ENCODE measurements at regions not wholly inside any gene's neighbourhood (a gene's known extent, or its start where the extent isn't known, plus 50 kb on each side); places are given as distances from the start of the nearest gene placed in this dataset.
A peak's percentile ranks its signal among the peaks of the same experiment; 100 is the strongest.

DNA sequence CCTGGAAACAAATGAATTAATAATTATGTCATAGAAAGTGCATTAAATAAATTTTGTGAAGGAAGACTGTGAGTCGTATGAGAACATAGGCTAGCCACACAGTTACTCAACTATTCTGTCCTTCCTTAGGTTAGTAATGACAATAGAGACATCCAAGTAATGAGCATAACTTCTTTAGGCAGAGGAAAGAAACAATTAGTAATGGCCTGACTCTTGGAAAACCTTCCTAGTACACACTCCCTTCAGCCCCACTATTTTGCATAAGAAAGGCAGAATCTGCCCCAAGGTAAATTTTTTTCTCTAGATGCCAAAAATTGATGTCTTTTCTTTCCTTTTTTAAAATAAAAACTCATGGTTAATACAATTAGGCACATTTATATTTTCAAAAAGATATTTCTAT is 1619.0 kb upstream of the WWC1 start:
- peak overlapping the region; percentile 63 for H3K27ac Mint-ChIP-seq
- H3K4me1 Mint-ChIP-seq = peaks cover 67% of the 10 kb centered on the region
- POLR2A ChIA-PET = interaction anchor here (0.6 kb wide), 1 partner anchor 1162 kb away, joined by 3 read pairs; no protein-coding TSS in a partner anchor
- peak; percentile 55 for ATAC-seq
- peaks cover 8% of the 10 kb centered on the region for H3K9me3 Mint-ChIP-seq
- DNase-seq (ENCODE audit: low spot score) = no peak
- TF ChIP-seq JUN (CRISPR knock-in tag; IDR thresholded peaks at IDR 0.05) = no peak
- CTCF ChIA-PET = no interaction called here
- H3K36me3 Mint-ChIP-seq = peaks cover 8% of the 10 kb centered on the region
- no peak overlapping the region for H3K4me3 Mint-ChIP-seq
- no peaks in the 10 kb centered on the region for H3K27me3 Mint-ChIP-seq (ENCODE audit: low read depth)

DNA sequence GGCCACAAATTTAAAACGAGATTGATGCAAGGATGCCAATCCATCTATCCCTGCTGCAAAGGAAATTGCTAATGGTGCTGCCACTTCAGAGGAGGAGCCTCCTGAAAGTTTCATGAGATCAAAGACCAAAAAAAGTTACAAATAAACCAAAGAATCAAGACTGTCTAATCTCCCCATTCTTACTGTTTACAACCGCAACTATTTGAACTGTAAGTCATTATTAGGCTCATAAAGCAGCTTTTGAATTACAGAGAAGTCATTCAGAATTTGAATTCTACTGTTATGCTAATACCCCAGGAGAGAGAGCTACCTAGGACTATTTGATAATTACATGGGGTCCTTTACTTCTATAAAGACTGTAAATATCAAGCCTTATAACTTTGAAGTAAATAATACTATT is 1613.6 kb upstream of the WWC1 start:
- ATAC-seq (no peak), DNase-seq (ENCODE audit: low spot score) (no peak)
- ChIA-PET CTCF (no interaction called here), POLR2A (no interaction called here)
- H3K27ac Mint-ChIP-seq = no peak overlapping the region
- H3K4me3 Mint-ChIP-seq = no peak overlapping the region
- peaks cover 8% of the 10 kb centered on the region for H3K9me3 Mint-ChIP-seq
- peaks cover 36% of the 10 kb centered on the region for H3K4me1 Mint-ChIP-seq
- no peak for TF ChIP-seq NR3C1 (CRISPR knock-in tag; conservative IDR thresholded peaks at IDR 0.05; ENCODE audit: low read depth)
- no peak for TF ChIP-seq RORB (CRISPR knock-in tag; IDR thresholded peaks at IDR 0.05)
- TF ChIP-seq ESRRA (CRISPR knock-in tag; IDR thresholded peaks at IDR 0.05; ENCODE audit: borderline replicate concordance) = no peak
- no peak for TF ChIP-seq ZNF232 (CRISPR knock-in tag; IDR thresholded peaks at IDR 0.05)
- no peaks in the 10 kb centered on the region for H3K27me3 Mint-ChIP-seq (ENCODE audit: low read depth)
- peaks cover 8% of the 10 kb centered on the region for H3K36me3 Mint-ChIP-seq

DNA sequence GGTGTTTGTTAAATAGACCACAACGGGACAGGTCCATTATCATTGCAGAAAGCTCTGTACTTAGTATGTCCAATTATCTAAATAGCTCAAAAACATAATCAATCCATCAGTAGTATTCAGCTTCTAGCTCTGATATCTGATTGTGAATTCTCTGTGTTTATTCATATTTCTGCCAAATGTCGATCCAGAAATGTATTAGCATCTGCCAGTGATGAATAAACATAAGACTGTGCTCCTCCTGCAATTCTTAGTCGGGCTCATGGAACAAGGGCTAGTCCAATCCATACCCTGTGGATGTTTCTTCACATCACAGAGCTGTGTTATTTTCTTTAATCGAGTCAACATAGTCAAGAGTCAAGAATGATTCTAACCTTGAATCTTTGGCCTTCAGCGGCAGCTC is 1612.1 kb upstream of the WWC1 start:
- Mint-ChIP-seq H3K27me3 (ENCODE audit: low read depth) (no peaks in the 10 kb centered on the region), H3K9me3 (peaks cover 1% of the 10 kb centered on the region), H3K27ac (no peak overlapping the region), H3K36me3 (peaks cover under 1% of the 10 kb centered on the region), H3K4me1 (peaks cover 32% of the 10 kb centered on the region), H3K4me3 (no peak overlapping the region)
- ATAC-seq = no peak
- no peak for DNase-seq (ENCODE audit: low spot score)
- TF ChIP-seq JAZF1 (CRISPR knock-in tag; IDR thresholded peaks at IDR 0.05) (no peak), ZNF138 (CRISPR knock-in tag; conservative IDR thresholded peaks at IDR 0.05) (no peak), AR (CRISPR knock-in tag; IDR thresholded peaks at IDR 0.05) (no peak), NR3C1 (CRISPR knock-in tag; conservative IDR thresholded peaks at IDR 0.05; ENCODE audit: low read depth) (no peak), AFF4 (CRISPR knock-in tag; IDR thresholded peaks at IDR 0.05; ENCODE audit: borderline replicate concordance) (no peak), ATF3 (CRISPR knock-in tag; conservative IDR thresholded peaks at IDR 0.05) (no peak), ZSCAN18 (CRISPR knock-in tag; IDR thresholded peaks at IDR 0.05) (no peak), FOXJ3 (CRISPR knock-in tag; IDR thresholded peaks at IDR 0.05; ENCODE audit: borderline replicate concordance) (no peak)
- TF ChIP-seq, protein P1, sequence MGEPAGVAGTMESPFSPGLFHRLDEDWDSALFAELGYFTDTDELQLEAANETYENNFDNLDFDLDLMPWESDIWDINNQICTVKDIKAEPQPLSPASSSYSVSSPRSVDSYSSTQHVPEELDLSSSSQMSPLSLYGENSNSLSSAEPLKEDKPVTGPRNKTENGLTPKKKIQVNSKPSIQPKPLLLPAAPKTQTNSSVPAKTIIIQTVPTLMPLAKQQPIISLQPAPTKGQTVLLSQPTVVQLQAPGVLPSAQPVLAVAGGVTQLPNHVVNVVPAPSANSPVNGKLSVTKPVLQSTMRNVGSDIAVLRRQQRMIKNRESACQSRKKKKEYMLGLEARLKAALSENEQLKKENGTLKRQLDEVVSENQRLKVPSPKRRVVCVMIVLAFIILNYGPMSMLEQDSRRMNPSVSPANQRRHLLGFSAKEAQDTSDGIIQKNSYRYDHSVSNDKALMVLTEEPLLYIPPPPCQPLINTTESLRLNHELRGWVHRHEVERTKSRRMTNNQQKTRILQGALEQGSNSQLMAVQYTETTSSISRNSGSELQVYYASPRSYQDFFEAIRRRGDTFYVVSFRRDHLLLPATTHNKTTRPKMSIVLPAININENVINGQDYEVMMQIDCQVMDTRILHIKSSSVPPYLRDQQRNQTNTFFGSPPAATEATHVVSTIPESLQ (CRISPR knock-in tag; IDR thresholded peaks at IDR 0.05) = no peak
- TF ChIP-seq, protein P2, sequence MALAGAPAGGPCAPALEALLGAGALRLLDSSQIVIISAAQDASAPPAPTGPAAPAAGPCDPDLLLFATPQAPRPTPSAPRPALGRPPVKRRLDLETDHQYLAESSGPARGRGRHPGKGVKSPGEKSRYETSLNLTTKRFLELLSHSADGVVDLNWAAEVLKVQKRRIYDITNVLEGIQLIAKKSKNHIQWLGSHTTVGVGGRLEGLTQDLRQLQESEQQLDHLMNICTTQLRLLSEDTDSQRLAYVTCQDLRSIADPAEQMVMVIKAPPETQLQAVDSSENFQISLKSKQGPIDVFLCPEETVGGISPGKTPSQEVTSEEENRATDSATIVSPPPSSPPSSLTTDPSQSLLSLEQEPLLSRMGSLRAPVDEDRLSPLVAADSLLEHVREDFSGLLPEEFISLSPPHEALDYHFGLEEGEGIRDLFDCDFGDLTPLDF (CRISPR knock-in tag; IDR thresholded peaks at IDR 0.05) = no peak
- CTCF ChIA-PET = no interaction called here
- POLR2A ChIA-PET = interaction anchor here (0.6 kb wide), 1 partner anchor 18 kb away, joined by 3 read pairs; no protein-coding TSS in a partner anchor
